Uterus (tissue), 2 donors: ENCODE measurements at regions not wholly inside any gene's neighbourhood (a gene's known extent, or its start where the extent isn't known, plus 50 kb on each side); places are given as distances from the start of the nearest gene placed in this dataset.

Experiments
- POLR2A ChIP-seq, 2 donors: fragments of 450-650 bp; IDR thresholded peaks; one replicate each; pipeline ENCODE4 v1.6.1; 2016; ENCODE audit warnings: antibody characterized with exemption in 2 of 2, mild to moderate bottlenecking in 1 of 2, moderate library complexity in 1 of 2
- TF ChIP-seq, protein P1 (sequence below), 4 experiments: fragments of 200-600 bp in 2 of 4; fragments of 450-650 bp in 2 of 4; sonication (generic) in 2 of 4; IDR thresholded peaks; one replicate each; pipeline ENCODE4 v1.5.1; 2016 to 2019; ENCODE audit warnings: antibody characterized with exemption in 4 of 4, mild to moderate bottlenecking in 2 of 4, moderate library complexity in 1 of 4

GRCh38 chr6:95230071-95230740 is 347.1 kb upstream of the MANEA start:
- TF ChIP-seq POLR2A (IDR thresholded peaks at IDR 0.05) = no peak
- TF ChIP-seq, protein P1, sequence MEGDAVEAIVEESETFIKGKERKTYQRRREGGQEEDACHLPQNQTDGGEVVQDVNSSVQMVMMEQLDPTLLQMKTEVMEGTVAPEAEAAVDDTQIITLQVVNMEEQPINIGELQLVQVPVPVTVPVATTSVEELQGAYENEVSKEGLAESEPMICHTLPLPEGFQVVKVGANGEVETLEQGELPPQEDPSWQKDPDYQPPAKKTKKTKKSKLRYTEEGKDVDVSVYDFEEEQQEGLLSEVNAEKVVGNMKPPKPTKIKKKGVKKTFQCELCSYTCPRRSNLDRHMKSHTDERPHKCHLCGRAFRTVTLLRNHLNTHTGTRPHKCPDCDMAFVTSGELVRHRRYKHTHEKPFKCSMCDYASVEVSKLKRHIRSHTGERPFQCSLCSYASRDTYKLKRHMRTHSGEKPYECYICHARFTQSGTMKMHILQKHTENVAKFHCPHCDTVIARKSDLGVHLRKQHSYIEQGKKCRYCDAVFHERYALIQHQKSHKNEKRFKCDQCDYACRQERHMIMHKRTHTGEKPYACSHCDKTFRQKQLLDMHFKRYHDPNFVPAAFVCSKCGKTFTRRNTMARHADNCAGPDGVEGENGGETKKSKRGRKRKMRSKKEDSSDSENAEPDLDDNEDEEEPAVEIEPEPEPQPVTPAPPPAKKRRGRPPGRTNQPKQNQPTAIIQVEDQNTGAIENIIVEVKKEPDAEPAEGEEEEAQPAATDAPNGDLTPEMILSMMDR (IDR thresholded peaks at IDR 0.05) = no peak
